ENCODE measurements at regions not wholly inside any gene's neighbourhood (a gene's known extent, or its start where the extent isn't known, plus 50 kb on each side); places are given as distances from the start of the nearest gene placed in this dataset.

- no peak for TF ChIP-seq ATF3 (IDR thresholded peaks at IDR 0.05)
- TF ChIP-seq JUND (IDR thresholded peaks at IDR 0.05): no peak
- TF ChIP-seq EGR1 (IDR thresholded peaks at IDR 0.05; ENCODE audit: low read depth): no peak
Observed at GRCh38 chr2:43085929-43086328, 140.5 kb downstream of the ZFP36L2 start (continued).

DNA sequence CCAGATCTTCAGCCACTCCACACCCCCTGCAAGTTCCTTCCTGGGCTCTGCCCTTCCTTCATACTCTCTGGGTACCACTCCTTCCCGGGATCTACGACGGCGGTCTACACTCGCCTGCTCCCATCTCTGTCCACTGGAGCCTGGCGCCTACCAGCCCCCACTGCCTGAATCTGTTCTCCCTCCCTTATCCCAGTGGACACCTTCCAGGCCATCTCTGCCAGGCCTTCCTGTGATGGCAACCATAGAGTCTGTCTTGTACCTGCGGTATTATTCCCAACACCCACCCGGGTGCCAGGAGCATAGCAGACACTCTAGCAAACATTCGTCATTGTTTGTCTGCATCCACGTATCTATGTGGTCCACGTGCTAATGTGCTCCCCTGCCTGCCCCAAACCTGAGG is 140.9 kb downstream of the ZFP36L2 start:
- Histone ChIP-seq H3K9me3 (ENCODE audit: control insufficient read depth in 1 of 2, insufficient read depth in 1 of 2, low read depth in 1 of 2, low read length in 2 of 2) (peaks cover 3 to 6% of the 10 kb centered on the region in 2 experiments; a peak in 2 of 4 replicates), H3K4me1 (ENCODE audit: control insufficient read depth in 1 of 2, insufficient read depth in 2 of 2, low read length in 2 of 2) (peaks cover 0 to 18% of the 10 kb centered on the region in 2 experiments; a peak in 2 of 4 replicates), H2AFZ (ENCODE audit: low read depth, low read length, poor library complexity, severe bottlenecking) (no peak overlapping the region), H3K9ac (ENCODE audit: low read length) (no peak overlapping the region), H3K4me2 (ENCODE audit: low read length) (no peak overlapping the region), H4K20me1 (ENCODE audit: insufficient read depth) (no peaks in the 10 kb centered on the region), H3K27ac (ENCODE audit: low read depth, low read length) (no peak overlapping the region), H3K9me2 (ENCODE audit: insufficient read depth) (no peaks in the 10 kb centered on the region), H3K27me3 (ENCODE audit: insufficient read depth, low read length) (no peaks in the 10 kb centered on the region), H3K4me3 (replicated peaks in 1 of 2; ENCODE audit: low read depth in 1 of 2, low read length in 2 of 2) (no peak overlapping the region), H3K79me2 (ENCODE audit: insufficient read depth, low read length) (no peaks in the 10 kb centered on the region), H3K36me3 (ENCODE audit: control insufficient read depth in 1 of 2, insufficient read depth in 2 of 2, low read length in 2 of 2) (no peaks in the 10 kb centered on the region)
- intact Hi-C loops (cut with micrococcal nuclease): no loop called here
- ATAC-seq (no peak), DNase-seq (ENCODE audit: low read depth, low spot score) (no peak)
- CTCF ChIA-PET: no interaction called here
- POLR2A ChIA-PET: no interaction called here
- no TSS peak for BruUV-seq (replicated peaks)
- TF ChIP-seq POLR2AphosphoS5 (IDR thresholded peaks at IDR 0.05; ENCODE audit: low read depth, low read length) (no peak), YY1 (IDR thresholded peaks at IDR 0.05; ENCODE audit: extremely low read depth, insufficient replicate concordance, low read depth, low read length) (no peak), POLR2A (IDR thresholded peaks at IDR 0.05; ENCODE audit: borderline replicate concordance, extremely low read depth, insufficient read depth, insufficient read length) (no peak), ZFX (IDR thresholded peaks at IDR 0.05) (no peak), EGR1 (IDR thresholded peaks at IDR 0.05; ENCODE audit: low read depth) (no peak)
- TF ChIP-seq, protein P1, sequence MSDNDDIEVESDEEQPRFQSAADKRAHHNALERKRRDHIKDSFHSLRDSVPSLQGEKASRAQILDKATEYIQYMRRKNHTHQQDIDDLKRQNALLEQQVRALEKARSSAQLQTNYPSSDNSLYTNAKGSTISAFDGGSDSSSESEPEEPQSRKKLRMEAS (IDR thresholded peaks at IDR 0.05): no peak
- RAD21 ChIA-PET (ENCODE audit: low non-redundant PET in 1 of 2, low total read pairs in 2 of 2, uncharacterized antibody in 2 of 2, unreplicated experiment in 2 of 2): no interaction called here

- H3K36me3 ChIP-seq (ENCODE audit: control insufficient read depth in 1 of 2, insufficient read depth in 2 of 2, low read length in 2 of 2): no peaks in the 10 kb centered on the region
- H3K9ac ChIP-seq (ENCODE audit: low read length): no peak overlapping the region
- H3K4me2 ChIP-seq (ENCODE audit: low read length): no peak overlapping the region
- intact Hi-C loops (cut with micrococcal nuclease): no loop called here
- 0 out of 4 replicates have a peak, but pooled peaks cover 0 to under 1% of the 10 kb centered on the region in 2 experiments for H3K9me3 ChIP-seq (ENCODE audit: control insufficient read depth in 1 of 2, insufficient read depth in 1 of 2, low read depth in 1 of 2, low read length in 2 of 2)
- ChIA-PET POLR2A (no interaction called here), RAD21 (ENCODE audit: low non-redundant PET in 1 of 2, low total read pairs in 2 of 2, uncharacterized antibody in 2 of 2, unreplicated experiment in 2 of 2) (no interaction called here), CTCF (no interaction called here)
- no peak overlapping the region for H3K27ac ChIP-seq (ENCODE audit: low read depth, low read length)
- ATAC-seq (no peak), DNase-seq (ENCODE audit: low read depth, low spot score) (no peak)
- H3K4me1 ChIP-seq (ENCODE audit: control insufficient read depth in 1 of 2, insufficient read depth in 2 of 2, low read length in 2 of 2): peaks cover 0 to 18% of the 10 kb centered on the region in 2 experiments; a peak in 2 of 4 replicates
- BruUV-seq (replicated peaks): no TSS peak
- no peaks in the 10 kb centered on the region for H3K79me2 ChIP-seq (ENCODE audit: insufficient read depth, low read length)
- no peaks in the 10 kb centered on the region for H3K9me2 ChIP-seq (ENCODE audit: insufficient read depth)
- H3K4me3 ChIP-seq (replicated peaks in 1 of 2; ENCODE audit: low read depth in 1 of 2, low read length in 2 of 2): no peak overlapping the region
- H3K27me3 ChIP-seq (ENCODE audit: insufficient read depth, low read length): no peaks in the 10 kb centered on the region
- no peaks in the 10 kb centered on the region for H4K20me1 ChIP-seq (ENCODE audit: insufficient read depth)
- no peak overlapping the region for H2AFZ ChIP-seq (ENCODE audit: low read depth, low read length, poor library complexity, severe bottlenecking)
- TF ChIP-seq SIN3A (IDR thresholded peaks at IDR 0.05; ENCODE audit: low read depth) (no peak), ATF3 (IDR thresholded peaks at IDR 0.05) (no peak), SP1 (IDR thresholded peaks at IDR 0.05; ENCODE audit: low read depth) (no peak), TCF7L2 (IDR thresholded peaks at IDR 0.05; ENCODE audit: borderline replicate concordance, extremely low read depth, insufficient read depth, insufficient read length) (no peak), POLR2AphosphoS5 (IDR thresholded peaks at IDR 0.05; ENCODE audit: low read depth, low read length) (no peak), ZFX (IDR thresholded peaks at IDR 0.05) (no peak), CEBPB (IDR thresholded peaks at IDR 0.05; ENCODE audit: low read depth) (no peak), FOSL1 (IDR thresholded peaks at IDR 0.05; ENCODE audit: low read depth) (no peak), JUND (IDR thresholded peaks at IDR 0.05) (no peak), EZH2 (IDR thresholded peaks at IDR 0.05) (no peak), ELF1 (IDR thresholded peaks at IDR 0.05; ENCODE audit: borderline replicate concordance, low read depth) (no peak), YY1 (IDR thresholded peaks at IDR 0.05; ENCODE audit: extremely low read depth, insufficient replicate concordance, low read depth, low read length) (no peak)
- TF ChIP-seq, protein P2, sequence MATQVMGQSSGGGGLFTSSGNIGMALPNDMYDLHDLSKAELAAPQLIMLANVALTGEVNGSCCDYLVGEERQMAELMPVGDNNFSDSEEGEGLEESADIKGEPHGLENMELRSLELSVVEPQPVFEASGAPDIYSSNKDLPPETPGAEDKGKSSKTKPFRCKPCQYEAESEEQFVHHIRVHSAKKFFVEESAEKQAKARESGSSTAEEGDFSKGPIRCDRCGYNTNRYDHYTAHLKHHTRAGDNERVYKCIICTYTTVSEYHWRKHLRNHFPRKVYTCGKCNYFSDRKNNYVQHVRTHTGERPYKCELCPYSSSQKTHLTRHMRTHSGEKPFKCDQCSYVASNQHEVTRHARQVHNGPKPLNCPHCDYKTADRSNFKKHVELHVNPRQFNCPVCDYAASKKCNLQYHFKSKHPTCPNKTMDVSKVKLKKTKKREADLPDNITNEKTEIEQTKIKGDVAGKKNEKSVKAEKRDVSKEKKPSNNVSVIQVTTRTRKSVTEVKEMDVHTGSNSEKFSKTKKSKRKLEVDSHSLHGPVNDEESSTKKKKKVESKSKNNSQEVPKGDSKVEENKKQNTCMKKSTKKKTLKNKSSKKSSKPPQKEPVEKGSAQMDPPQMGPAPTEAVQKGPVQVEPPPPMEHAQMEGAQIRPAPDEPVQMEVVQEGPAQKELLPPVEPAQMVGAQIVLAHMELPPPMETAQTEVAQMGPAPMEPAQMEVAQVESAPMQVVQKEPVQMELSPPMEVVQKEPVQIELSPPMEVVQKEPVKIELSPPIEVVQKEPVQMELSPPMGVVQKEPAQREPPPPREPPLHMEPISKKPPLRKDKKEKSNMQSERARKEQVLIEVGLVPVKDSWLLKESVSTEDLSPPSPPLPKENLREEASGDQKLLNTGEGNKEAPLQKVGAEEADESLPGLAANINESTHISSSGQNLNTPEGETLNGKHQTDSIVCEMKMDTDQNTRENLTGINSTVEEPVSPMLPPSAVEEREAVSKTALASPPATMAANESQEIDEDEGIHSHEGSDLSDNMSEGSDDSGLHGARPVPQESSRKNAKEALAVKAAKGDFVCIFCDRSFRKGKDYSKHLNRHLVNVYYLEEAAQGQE (IDR thresholded peaks at IDR 0.05; ENCODE audit: low read depth): no peak
- TF ChIP-seq, protein P1 (IDR thresholded peaks at IDR 0.05): no peak
Observed at GRCh38 chr2:43084699-43085091, 141.7 kb downstream of the ZFP36L2 start.
